ENCODE measurements at regions not wholly inside any gene's neighbourhood (a gene's known extent, or its start where the extent isn't known, plus 50 kb on each side); places are given as distances from the start of the nearest gene placed in this dataset.

DNA sequence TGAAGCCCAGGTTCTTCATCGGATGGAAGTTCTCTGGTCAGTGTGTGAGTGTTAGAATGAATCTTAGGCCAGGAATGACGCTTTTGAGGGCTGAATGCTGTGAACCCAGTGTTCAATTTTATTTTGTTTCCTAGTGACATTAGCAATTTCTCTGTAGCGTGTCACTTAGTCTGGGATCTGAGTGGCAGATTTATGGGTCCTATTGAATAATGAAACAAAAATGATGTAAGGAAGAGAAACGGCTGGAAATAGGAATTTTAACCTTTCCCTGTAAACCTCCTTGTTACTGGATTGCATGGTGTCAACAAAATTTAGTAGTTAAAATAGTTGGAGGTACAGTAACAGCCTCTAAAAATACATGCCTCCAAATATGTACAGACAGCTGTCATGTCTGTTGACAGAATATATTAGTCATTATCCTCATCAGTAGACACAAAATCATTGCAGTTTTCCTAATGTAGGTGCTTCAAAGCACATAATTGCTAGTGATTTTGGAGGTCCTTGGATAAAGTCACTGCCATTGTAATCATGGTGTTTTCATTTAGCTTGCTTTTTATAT is 223.8 kb upstream of the SPRED2 start:
- Histone ChIP-seq H3K4me3 (ENCODE audit: low read length, poor library complexity, severe bottlenecking) (no peak overlapping the region), H3K27me3 (ENCODE audit: insufficient read depth, low read length, poor library complexity, severe bottlenecking) (no peaks in the 10 kb centered on the region), H4K20me1 (ENCODE audit: insufficient read depth, low read length, poor library complexity, severe bottlenecking) (no peaks in the 10 kb centered on the region), H3K4me2 (ENCODE audit: low read depth, low read length, poor library complexity, severe bottlenecking) (no peak overlapping the region), H3K36me3 (ENCODE audit: insufficient read depth, low read length) (no peaks in the 10 kb centered on the region), H3F3A (ENCODE audit: low read depth) (no peaks in the 10 kb centered on the region), H3K4me1 (ENCODE audit: insufficient read depth, low read length, poor library complexity, severe bottlenecking) (no peaks in the 10 kb centered on the region), H3K79me2 (ENCODE audit: insufficient read depth, low read length) (no peaks in the 10 kb centered on the region), H2AFZ (ENCODE audit: low read length) (no peak overlapping the region), H3K9me3 (ENCODE audit: insufficient read depth, low read depth, low read length) (no peaks in the 10 kb centered on the region), H3K9me2 (replicated peaks; ENCODE audit: low read depth, low read length) (no peaks in the 10 kb centered on the region), H3K9ac (ENCODE audit: low read depth, low read length, poor library complexity, severe bottlenecking) (no peak overlapping the region)
- TF ChIP-seq CTCF (conservative IDR thresholded peaks at IDR 0.05; ENCODE audit: low read length): no peak
- TF ChIP-seq EZH2phosphoT487 (IDR thresholded peaks at IDR 0.05; ENCODE audit: borderline replicate concordance): no peak

DNA sequence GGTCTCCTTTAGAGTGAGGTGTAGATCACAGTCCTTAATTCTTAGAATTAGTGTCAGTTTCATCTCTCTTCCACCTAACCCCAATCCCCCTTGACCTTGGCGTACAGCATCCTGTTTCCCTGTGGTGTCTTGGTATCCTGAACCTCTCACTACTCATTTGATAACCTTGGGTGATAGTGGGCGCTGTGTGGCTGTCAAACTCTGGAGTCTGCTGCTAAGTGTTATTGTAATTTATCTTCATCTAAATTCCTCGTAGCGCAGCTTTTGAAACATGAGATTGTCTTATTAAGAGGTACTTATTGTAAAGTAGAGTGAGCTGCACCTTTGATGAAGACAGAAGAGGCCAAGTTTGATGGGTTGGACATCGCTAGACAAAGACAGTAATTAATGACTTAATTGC is 222.6 kb upstream of the SPRED2 start:
- Histone ChIP-seq H3K4me3 (ENCODE audit: low read length, poor library complexity, severe bottlenecking) (no peak overlapping the region), H3K36me3 (ENCODE audit: insufficient read depth, low read length) (no peaks in the 10 kb centered on the region), H3K9me2 (replicated peaks; ENCODE audit: low read depth, low read length) (no peaks in the 10 kb centered on the region), H3K4me1 (ENCODE audit: insufficient read depth, low read length, poor library complexity, severe bottlenecking) (no peaks in the 10 kb centered on the region), H3F3A (ENCODE audit: low read depth) (no peaks in the 10 kb centered on the region), H2AFZ (ENCODE audit: low read length) (no peak overlapping the region), H4K20me1 (ENCODE audit: insufficient read depth, low read length, poor library complexity, severe bottlenecking) (no peaks in the 10 kb centered on the region), H3K4me2 (ENCODE audit: low read depth, low read length, poor library complexity, severe bottlenecking) (no peak overlapping the region), H3K9me3 (ENCODE audit: insufficient read depth, low read depth, low read length) (no peaks in the 10 kb centered on the region), H3K27me3 (ENCODE audit: insufficient read depth, low read length, poor library complexity, severe bottlenecking) (no peaks in the 10 kb centered on the region), H3K9ac (ENCODE audit: low read depth, low read length, poor library complexity, severe bottlenecking) (no peak overlapping the region), H3K79me2 (ENCODE audit: insufficient read depth, low read length) (no peaks in the 10 kb centered on the region)
- TF ChIP-seq EZH2phosphoT487 (IDR thresholded peaks at IDR 0.05; ENCODE audit: borderline replicate concordance) (no peak), CTCF (conservative IDR thresholded peaks at IDR 0.05; ENCODE audit: low read length) (no peak)

- no peaks in the 10 kb centered on the region for H3K4me1 ChIP-seq (ENCODE audit: insufficient read depth, low read length, poor library complexity, severe bottlenecking)
- H3F3A ChIP-seq (ENCODE audit: low read depth): no peaks in the 10 kb centered on the region
- H4K20me1 ChIP-seq (ENCODE audit: insufficient read depth, low read length, poor library complexity, severe bottlenecking): no peaks in the 10 kb centered on the region
- no peak overlapping the region for H2AFZ ChIP-seq (ENCODE audit: low read length)
- no peaks in the 10 kb centered on the region for H3K9me2 ChIP-seq (replicated peaks; ENCODE audit: low read depth, low read length)
- no peaks in the 10 kb centered on the region for H3K27me3 ChIP-seq (ENCODE audit: insufficient read depth, low read length, poor library complexity, severe bottlenecking)
- no peak for TF ChIP-seq CTCF (conservative IDR thresholded peaks at IDR 0.05; ENCODE audit: low read length)
- TF ChIP-seq EZH2phosphoT487 (IDR thresholded peaks at IDR 0.05; ENCODE audit: borderline replicate concordance): no peak
- H3K9ac ChIP-seq (ENCODE audit: low read depth, low read length, poor library complexity, severe bottlenecking): no peak overlapping the region
- H3K36me3 ChIP-seq (ENCODE audit: insufficient read depth, low read length): no peaks in the 10 kb centered on the region
- H3K9me3 ChIP-seq (ENCODE audit: insufficient read depth, low read depth, low read length): no peaks in the 10 kb centered on the region
- H3K4me3 ChIP-seq (ENCODE audit: low read length, poor library complexity, severe bottlenecking): no peak overlapping the region
- H3K4me2 ChIP-seq (ENCODE audit: low read depth, low read length, poor library complexity, severe bottlenecking): no peak overlapping the region
- H3K79me2 ChIP-seq (ENCODE audit: insufficient read depth, low read length): no peaks in the 10 kb centered on the region
These were observed 222.1 kb upstream of the SPRED2 start for GRCh38 chr2:65654496-65654895.

Data from Loucy (cell line).